ENCODE measurements at regions not wholly inside any gene's neighbourhood (a gene's known extent, or its start where the extent isn't known, plus 50 kb on each side); places are given as distances from the start of the nearest gene placed in this dataset.
A peak's percentile ranks its signal among the peaks of the same experiment; 100 is the strongest.
"Not testable (repeated sequence)": the region's sequence is repeated elsewhere in the genome, so short reads cannot be mapped to it uniquely, and the experiment has no call there.

DNA sequence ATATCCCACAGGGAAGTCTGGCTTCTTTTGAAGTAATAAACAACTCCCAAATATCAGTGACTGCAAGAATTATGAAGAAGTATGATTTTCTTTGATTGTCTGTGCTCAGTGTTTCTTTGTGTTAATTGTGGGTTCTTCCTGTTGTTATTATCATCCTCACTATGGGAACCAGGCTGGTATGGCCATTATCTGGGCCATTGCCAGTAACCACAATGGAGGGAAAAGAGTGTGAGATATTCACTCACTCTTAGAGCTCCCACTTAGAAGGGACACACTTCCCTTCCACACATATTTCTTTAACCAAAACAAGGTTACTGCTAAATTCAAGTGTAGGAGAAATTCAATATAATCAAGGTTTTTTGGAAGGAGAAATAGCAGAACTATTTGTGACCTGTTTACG lies 503.7 kb downstream of the SLC6A15 start:
- no peak overlapping the region for H3K4me3 ChIP-seq
- CTCF ChIA-PET, result no interaction called here
- no peaks in the 10 kb centered on the region for H3K9me3 ChIP-seq
- ATAC-seq (no peak), FAIRE-seq (no peak), DNase-seq (ENCODE audit: low read depth in 1 of 2, low spot score in 1 of 2) (no peak)
- POLR2A ChIA-PET, result no interaction called here
- no peak overlapping the region for H3K27ac ChIP-seq
- no peak overlapping the region for H3K4me2 ChIP-seq
- TF ChIP-seq POLR2AphosphoS2 (conservative IDR thresholded peaks at IDR 0.05; ENCODE audit: low read length), result no peak
- 81% methylated on average over 1 of the region's 1 CpG for WGBS (ENCODE audit: missing lambda C conversion rate)
- no peaks in the 10 kb centered on the region for H3K4me1 ChIP-seq

GRCh38 chr12:84406720-84407119 lies 505.9 kb downstream of the SLC6A15 start:
- H3K4me2 ChIP-seq; DNase-seq (ENCODE audit: low read depth in 1 of 2, low spot score in 1 of 2); ATAC-seq; CTCF ChIA-PET; H3K4me3 ChIP-seq; H3K9me3 ChIP-seq; H3K4me1 ChIP-seq; POLR2A ChIA-PET; H3K27ac ChIP-seq; FAIRE-seq: not testable (repeated sequence)
- peak; percentile 78 for TF ChIP-seq MAFK (IDR thresholded peaks at IDR 0.05; ENCODE audit: partially characterized antibody)
- WGBS (ENCODE audit: missing lambda C conversion rate), result 8% methylated on average over 1 of the region's 1 CpG

GRCh38 chr12:84397846-84398245 lies 514.8 kb downstream of the SLC6A15 start:
- no peak for ATAC-seq
- POLR2A ChIA-PET, result interaction anchor here (0.6 kb wide), 1 partner anchor 27 kb away, joined by 4 read pairs; no protein-coding TSS in a partner anchor
- DNase-seq (ENCODE audit: low read depth in 1 of 2, low spot score in 1 of 2), result no peak
- no peak overlapping the region for H3K27ac ChIP-seq
- no peak for FAIRE-seq
- H3K4me2 ChIP-seq, result no peak overlapping the region
- CTCF ChIA-PET, result no interaction called here
- no peaks in the 10 kb centered on the region for H3K9me3 ChIP-seq
- H3K4me1 ChIP-seq, result no peaks in the 10 kb centered on the region
- no peak overlapping the region for H3K4me3 ChIP-seq
- no peak for TF ChIP-seq SMC3 (IDR thresholded peaks at IDR 0.05)
- TF ChIP-seq CBX2 (IDR thresholded peaks at IDR 0.05; ENCODE audit: borderline replicate concordance, low read depth), result no peak
- TF ChIP-seq TP53 (CRISPR knock-in tag; IDR thresholded peaks at IDR 0.05), result no peak
- TF ChIP-seq, protein P1, sequence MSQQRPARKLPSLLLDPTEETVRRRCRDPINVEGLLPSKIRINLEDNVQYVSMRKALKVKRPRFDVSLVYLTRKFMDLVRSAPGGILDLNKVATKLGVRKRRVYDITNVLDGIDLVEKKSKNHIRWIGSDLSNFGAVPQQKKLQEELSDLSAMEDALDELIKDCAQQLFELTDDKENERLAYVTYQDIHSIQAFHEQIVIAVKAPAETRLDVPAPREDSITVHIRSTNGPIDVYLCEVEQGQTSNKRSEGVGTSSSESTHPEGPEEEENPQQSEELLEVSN (IDR thresholded peaks at IDR 0.05; ENCODE audit: borderline replicate concordance, low read depth), result no peak
- TF ChIP-seq JUNB (IDR thresholded peaks at IDR 0.05), result no peak
- TF ChIP-seq FOXS1 (CRISPR knock-in tag; IDR thresholded peaks at IDR 0.05), result no peak
- TF ChIP-seq HMGXB4 (CRISPR knock-in tag; IDR thresholded peaks at IDR 0.05; ENCODE audit: borderline replicate concordance), result no peak
- TF ChIP-seq POLR2A (IDR thresholded peaks at IDR 0.05; ENCODE audit: low read length), result no peak
- TF ChIP-seq, protein P2, sequence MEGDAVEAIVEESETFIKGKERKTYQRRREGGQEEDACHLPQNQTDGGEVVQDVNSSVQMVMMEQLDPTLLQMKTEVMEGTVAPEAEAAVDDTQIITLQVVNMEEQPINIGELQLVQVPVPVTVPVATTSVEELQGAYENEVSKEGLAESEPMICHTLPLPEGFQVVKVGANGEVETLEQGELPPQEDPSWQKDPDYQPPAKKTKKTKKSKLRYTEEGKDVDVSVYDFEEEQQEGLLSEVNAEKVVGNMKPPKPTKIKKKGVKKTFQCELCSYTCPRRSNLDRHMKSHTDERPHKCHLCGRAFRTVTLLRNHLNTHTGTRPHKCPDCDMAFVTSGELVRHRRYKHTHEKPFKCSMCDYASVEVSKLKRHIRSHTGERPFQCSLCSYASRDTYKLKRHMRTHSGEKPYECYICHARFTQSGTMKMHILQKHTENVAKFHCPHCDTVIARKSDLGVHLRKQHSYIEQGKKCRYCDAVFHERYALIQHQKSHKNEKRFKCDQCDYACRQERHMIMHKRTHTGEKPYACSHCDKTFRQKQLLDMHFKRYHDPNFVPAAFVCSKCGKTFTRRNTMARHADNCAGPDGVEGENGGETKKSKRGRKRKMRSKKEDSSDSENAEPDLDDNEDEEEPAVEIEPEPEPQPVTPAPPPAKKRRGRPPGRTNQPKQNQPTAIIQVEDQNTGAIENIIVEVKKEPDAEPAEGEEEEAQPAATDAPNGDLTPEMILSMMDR (IDR thresholded peaks at IDR 0.05), result no peak
- no peak for TF ChIP-seq NFE2L2 (conservative IDR thresholded peaks at IDR 0.05; ENCODE audit: low read length)
- no peak for TF ChIP-seq HOXB13 (CRISPR knock-in tag; IDR thresholded peaks at IDR 0.05; ENCODE audit: low read depth)
- no peak for TF ChIP-seq MYC (IDR thresholded peaks at IDR 0.05; ENCODE audit: borderline replicate concordance, low read length)
- no peak for TF ChIP-seq ZC3H11A (IDR thresholded peaks at IDR 0.05)
- TF ChIP-seq TFCP2L1 (CRISPR knock-in tag; IDR thresholded peaks at IDR 0.05), result no peak
- TF ChIP-seq, protein P3, sequence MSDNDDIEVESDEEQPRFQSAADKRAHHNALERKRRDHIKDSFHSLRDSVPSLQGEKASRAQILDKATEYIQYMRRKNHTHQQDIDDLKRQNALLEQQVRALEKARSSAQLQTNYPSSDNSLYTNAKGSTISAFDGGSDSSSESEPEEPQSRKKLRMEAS (IDR thresholded peaks at IDR 0.05), result no peak
- no peak for TF ChIP-seq PBX3 (IDR thresholded peaks at IDR 0.05)
- no peak for TF ChIP-seq NR3C1 (IDR thresholded peaks at IDR 0.05)

Data from A549 (cell line).